Glomerular visceral epithelial cell (primary cell): ENCODE measurements at regions not wholly inside any gene's neighbourhood (a gene's known extent, or its start where the extent isn't known, plus 50 kb on each side); places are given as distances from the start of the nearest gene placed in this dataset.

ENCODE experiments used
- DNase-seq: peaks from one replicate; pipeline ENCODE4 v3.0.0-alpha.2; 2016; ENCODE audit errors: extremely low spot score

DNA sequence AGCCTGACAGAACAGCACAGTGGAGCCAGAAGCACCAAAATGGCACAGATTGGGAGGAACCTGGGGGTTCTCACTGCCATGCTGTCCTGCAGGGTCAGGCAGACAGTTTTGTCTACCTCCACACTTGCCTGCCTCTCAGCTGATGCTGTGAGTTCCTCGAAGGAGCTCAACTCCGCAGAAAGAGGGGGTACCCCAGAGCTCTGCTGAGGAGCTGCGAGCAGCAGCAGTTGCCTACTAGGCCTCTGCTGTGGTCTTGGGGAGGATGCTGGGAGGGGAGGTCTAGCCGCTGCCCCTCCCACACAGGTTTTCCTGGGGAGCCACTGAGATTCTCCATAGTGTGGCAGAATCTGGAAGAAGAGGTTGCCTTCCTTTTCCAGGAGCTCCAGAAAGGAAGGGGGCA is 192.5 kb downstream of the FOXD2 start:
- no peak for DNase-seq

DNA sequence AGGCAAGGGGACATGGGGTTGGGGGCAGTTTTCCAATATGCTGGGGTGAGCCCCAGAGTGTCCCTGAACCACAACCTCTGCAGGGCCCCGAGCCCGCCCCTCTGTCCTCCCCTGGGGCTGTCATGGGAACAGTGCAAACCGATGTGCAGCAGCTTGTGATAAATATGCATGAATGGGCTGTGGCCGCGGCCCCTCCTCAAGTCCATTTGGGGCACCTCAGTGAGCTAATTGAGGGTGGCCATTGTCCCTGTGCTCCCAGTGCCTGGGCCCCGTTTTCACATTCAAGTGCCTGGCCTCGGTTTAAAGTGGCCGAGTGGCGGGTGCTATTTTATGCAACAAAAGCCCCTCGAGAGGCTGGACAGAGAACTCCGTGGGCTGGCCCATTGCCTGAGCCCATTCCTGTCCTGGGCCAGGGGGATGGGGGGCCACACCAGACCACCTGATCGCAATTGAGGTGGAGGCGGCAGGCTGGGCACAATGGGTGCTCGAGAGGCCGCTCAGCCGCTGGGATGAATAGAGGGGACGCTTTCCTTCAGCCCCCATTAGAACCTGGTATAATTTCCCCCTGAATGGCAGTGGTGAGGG is 193.7 kb downstream of the FOXD2 start:
- no peak for DNase-seq

DNA sequence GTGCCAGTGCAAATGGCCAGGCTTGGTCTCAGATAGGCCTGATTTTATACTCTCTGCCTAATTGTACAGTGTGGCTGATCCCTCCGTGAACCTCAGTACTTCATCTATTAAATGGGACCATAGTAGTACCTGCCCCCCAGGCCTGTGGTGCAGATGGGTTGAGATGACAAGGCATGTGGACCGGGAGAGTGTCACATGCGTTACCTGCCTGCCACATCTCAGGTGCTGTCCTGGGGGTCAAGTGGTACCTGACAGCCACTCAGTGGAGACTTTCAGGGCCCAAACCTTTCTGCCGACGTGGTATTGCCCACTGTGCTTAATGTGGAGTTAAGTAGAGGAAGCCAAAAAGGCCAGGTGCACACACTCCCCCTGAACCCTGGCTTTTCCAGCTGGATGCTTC is 197.3 kb downstream of the FOXD2 start:
- DNase-seq, result no peak

DNA sequence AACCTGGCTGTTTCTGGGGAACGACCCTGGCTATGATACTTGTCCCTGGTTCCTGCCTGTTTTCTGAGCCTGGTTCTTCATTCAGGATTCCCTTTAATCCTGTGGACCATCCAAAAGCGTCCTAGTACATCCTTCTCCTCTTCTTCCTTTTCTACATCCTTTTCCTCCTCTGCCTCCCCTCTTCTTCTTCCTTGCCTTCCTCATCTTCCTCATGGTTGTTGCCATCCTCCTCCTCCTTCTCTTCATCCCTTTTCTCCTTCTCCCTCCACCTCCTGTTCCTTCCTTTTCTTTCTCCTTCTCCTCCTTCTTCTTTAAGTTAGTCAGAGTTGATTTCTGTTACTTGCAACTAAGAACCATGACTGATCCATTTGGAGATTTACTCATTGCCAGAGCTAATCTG is 197.8 kb downstream of the FOXD2 start:
- no peak for DNase-seq

DNA sequence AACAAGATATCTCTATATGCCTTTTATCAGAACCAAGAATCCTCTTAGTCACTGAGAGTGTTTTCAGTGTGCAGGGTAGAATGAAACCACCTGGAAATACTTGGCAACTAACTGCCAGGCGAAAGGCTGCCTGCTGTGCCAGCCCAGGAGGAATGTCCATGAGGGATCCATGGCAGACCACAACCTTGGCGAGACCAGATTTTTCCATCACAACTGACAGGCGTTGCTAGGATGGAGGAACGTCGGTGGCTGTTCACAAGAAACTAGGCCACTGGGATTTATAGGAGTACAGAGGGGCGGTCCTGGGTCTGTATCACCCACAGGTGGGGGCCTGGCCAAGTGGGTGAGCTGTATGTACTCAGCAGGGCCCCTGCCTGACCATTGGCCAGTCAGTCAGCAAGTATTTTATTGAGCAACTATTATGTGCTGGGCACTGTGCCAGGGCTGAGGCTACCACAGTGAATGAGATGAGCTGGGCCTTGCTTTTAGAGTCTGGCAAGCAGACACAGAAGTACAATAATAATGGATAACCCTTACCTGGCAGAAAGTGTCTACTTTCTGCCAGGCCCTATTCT is 199.4 kb downstream of the FOXD2 start:
- no peak for DNase-seq

DNA sequence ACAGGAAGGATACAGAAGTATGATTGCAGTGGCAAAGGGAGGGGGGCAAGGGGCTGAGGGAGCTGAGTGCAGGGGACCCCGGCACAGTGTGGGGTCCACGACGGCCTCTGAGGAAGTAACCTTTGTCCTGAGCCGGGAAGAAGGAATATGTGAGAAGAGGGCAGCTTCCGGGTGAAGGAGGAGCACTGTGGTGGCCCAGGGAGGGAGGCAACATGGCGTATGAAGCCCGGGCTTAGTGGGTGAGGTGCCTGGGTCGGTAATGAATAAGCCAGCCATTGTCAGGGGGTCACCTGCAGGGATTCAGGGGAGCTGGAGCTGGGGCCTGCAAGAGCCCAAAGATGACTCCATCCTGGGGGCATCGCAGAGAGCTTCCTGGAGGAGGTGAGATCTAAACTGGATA is 200.4 kb downstream of the FOXD2 start:
- DNase-seq, result no peak

DNA sequence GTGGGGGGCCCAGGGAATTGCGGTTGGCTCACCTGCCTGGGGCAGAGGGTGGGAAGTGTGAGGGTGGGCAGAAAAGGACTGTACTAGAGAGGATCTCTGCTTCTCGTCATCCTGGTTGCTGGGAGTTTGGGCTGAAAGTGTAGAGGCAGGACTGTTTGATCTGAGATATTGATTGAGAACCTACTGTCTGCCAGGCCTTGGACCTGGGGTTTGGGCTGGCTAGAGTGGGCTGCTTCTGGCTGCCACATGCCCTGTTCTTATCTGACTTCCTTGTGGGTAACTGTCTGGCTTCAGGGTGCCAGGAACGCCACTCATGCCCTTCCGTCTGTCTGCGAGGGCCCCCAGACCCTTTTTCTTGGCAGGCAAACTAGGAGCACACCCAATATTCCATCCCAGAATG is 200.9 kb downstream of the FOXD2 start:
- no peak for DNase-seq

DNA sequence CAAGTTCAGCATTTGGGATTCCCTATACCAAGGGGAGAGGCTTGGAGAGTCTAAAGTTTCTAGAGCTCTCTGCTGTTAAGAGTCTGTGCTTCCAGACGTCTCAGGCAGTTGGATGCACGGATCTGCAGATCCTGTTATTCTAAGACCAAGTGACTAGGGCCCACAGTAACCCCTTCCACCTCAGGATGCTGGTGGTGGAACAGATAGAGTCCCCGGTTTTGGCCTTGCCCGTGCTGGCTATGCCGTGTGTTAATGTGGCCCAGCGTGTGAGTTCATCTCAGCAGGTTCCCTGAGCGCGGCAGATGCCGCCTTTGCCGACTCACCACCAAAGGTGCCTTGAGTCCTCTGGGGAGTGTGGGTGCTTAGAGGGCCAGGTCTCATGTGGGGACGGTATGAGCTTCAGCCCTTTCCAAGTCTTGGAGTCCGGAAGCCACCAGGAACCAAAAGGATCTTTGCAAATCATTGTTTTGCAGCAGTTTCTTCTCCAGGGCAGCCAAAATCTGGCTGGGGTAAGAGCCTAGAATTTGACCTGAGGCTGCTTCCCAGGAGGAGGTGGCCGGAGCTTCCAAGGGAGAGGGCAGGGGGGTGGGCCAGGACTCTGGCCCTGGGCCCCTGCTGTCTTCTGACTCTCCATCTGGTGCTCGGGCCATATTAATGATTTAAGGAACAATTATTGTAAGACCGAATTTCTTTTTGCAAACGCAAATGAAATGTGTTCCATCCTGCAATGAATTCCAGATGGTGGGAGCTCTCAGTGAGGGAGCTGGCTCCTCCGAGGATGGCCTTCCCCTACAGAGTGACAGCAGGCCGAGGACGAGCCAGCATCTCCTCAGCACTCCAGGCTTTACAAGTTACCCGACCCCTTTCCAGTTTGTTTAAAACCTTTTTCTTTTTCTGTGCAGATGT is 205.7 kb downstream of the FOXD2 start:
- no peak for DNase-seq

DNA sequence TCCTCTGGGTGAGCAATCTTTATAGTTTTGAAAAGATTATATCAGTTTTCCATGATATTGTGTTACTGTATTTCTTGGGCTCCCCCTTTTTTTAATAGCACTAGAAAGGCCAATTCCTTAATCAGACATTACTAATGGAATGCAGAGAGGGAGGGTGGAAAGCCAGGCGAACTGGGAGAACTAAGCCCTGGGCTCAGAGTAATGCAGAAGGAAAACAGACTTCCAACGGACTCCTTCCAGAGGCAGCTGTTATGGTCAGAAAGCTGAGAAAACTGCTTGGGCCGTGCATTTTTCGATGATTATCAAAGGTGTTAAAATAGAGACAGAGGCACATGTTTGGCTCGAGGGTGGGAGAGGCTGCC is 206.3 kb downstream of the FOXD2 start:
- no peak for DNase-seq

DNA sequence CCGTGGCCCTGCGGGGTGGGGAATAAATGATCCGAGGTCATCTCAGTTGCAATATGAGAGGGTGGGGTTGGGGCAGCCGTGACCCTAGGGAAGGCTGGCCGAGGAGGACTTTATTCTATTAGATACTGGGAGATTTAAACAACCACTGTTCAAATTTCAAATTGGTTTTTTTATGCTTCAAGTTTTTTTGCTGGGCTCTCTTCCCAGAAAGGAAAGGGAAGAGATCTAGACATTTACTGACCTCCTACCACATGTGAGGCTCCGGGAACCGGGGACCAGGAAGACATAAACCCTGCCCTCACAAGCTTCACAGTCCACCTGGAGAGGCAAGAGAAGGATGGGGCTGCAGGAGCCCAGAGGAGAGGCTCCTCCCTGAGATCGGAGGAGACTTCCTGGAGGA is 207.3 kb downstream of the FOXD2 start:
- no peak for DNase-seq

DNA sequence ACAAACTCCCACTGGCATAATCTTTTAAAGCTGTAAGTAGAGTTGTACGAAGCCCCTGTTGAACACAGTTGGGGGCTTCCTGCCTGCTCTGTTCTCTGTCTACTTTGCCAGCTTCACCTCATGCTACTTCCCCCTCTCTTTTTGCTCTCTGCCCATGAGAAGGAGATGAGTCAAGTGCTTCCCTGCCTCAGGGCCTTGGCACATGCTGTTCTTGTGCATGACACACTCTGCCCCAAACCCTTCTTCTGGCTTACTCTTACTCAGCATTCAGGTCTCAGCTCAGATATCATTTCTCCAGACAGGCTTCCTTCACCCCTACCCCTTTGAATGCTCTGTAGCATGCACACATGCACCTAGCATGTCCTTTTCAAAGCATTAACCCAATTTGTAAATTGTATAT is 208.8 kb downstream of the FOXD2 start:
- no peak for DNase-seq

DNA sequence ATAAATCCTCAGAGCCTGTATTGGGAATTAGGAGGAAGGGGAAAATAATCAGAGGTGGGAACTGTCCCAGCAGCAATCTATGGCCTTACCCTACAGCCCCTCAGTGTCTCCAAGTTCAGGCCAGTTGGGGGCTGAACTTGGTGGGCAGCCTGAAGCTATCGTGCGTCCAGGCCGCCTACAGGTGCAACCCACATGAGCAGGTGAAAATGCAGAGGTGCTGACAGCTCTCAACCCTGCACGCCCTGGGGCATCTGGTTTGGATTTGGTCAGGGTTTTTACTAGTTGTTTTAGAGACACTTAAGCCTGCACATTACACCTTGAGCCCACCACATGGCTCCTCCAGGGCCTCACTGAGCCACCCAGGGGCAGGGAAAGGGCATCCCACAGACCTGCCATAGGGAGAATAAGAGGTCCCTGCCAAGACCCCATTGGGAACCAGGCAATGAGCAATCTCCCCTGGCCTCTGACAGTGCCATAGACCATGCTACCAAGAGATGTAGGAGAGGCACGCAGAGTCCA is 209.5 kb downstream of the FOXD2 start:
- DNase-seq, result no peak

DNA sequence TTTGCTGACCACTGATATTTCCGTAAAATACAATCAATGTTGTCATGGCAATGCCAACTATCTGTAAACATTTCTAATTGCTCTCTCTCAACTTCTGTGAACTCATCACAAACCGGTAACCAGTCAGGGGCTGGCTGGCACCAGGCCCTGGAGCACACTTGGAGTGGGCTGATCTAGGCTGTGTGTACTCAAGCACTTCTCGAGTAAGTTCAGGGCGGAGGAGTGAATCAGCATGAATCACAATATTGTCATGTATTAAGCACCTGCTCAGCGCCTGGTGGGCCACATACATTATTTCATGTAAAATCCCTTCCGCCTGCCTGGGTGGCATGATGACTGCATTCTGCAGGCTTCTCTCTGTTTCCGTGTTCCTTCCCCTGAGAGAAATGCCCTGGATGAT is 212.4 kb downstream of the FOXD2 start:
- DNase-seq, result peak; percentile 96

DNA sequence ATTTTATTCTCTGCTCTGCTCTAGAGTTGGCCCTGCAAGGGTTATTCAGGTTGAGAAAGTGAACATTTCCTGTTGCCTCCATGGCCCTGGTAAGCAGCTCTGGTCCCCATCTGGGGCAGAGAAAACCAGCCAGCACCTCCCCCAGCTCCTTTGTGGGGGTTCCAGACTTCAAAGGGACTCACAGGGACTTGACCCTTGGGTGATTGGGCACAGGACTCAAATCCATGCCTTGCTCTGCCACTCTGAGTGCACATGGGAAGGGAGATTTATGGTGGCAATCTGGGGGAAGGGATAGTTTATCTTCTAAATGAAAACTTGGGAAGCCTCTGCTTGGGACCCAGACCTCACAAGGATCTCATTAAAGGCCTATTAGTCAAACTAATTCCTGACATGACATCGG is 212.8 kb downstream of the FOXD2 start:
- no peak for DNase-seq

DNA sequence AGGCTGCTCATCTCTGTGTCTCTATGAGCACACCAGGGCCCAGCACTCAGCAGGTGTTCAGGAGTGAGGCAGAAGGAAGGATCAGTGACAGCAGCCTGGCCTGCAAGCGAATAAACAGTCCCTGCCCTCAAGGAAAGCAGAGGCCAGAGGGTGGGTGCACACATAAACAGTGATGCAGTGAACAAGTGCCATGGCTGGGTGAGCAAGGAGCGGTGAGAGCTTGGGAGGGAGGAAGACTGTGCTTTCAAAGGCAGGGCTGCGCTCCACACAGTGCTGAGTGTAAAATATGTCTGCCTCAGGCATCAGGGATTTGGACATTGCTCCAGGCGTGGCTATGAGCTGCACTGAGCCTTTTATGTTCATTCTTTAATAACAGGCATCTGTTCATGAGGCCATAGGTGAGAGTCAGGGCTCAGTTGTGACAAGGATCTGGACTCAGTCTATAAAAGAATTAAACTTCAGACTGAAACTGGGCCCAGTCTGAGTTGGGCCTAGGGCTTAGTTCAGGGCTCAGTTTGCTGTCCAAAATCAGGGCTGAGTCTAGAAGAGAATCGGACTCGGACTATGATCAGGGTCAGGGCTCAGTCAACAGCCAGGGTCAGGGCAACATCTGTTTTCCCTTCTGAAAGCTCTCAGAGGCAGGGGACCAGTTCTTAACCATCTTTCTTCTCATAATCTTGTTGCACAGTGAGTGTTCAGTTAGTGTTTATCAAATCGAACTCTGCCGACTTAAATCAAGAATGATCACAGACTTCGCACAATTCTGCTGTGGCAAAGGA is 213.7 kb downstream of the FOXD2 start:
- no peak for DNase-seq

DNA sequence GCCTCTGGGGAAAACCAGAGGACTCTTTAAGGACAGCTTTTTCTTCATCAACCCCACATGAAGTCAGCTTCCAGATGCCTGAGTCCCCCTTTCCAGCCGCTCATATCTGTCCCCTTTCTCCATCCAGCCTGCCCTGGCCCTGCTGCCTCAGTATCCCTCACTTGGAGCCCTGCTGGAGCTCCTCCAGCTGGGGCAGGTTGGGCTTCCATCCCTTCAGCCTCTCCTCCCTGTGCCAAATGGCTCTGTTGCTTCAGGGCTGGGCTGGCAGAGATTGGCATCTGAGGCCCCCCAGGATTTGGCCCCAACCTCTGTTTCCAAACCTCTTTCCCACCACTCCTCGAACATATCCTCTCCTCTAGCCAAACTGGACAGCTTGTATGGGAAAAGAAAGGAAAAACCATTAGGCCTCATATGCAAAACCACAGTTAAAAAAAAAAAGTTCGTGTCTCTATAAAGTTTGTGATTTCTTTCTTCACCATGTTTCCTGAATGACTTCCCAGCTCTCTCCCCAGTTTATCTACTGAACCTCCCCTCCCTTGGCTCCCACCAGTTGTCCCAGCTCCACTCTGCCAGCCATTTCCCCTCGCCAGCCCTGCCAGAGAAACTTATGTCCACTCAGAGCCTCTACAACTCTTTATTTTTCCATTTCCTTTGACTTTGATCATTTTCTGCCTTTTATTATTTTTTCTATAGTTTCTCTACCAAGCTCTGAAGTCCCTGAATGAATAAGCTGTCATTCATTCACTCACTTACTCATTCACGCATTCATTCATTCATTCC is 217.9 kb downstream of the FOXD2 start:
- DNase-seq, result no peak

DNA sequence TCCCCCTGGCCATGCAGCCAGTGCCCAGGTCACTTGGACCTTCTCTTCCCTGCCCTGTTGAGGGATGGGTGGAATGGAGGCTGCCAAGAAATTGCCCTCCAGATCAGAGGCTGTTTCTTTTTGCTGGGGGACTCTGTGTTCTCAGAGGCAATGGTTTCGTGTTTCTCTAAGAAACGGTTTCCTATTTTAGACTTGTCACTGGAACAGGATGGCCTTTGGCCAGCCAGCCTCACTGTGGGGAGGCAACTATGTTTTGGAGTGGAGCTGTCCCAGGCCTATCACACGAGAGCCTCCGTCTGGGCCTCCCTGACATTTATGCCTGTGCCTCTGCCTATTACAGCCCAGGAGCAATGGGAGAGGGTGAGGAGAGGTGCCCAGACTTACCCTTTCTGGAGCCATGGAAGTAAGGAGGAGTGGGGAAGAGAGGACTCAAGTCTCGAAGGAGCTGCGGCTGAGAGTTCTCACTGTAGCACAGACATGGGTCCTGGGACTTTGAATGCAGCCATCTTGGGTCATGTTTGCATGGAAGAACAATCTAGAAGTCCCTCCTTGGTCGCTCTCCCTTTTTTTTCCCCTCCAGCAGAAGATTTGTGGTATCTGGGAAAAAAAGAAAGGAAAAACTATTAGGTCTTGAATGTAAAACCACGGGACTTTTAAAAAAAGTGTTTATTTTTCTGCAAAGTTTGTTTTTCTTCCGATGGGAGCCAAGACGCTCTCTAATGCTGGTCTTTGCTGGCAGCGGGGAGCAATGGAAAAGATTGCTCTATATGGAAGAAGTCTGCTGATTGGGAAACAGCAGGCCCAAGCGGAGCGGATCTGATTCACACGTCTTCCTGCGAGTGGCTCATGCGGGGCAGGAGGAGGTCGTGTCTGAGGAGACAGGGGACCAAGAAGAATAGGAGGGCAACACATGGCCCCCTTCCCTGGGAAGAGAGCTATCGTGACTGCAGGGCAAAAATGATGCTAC is 219.2 kb downstream of the FOXD2 start:
- DNase-seq, result no peak

DNA sequence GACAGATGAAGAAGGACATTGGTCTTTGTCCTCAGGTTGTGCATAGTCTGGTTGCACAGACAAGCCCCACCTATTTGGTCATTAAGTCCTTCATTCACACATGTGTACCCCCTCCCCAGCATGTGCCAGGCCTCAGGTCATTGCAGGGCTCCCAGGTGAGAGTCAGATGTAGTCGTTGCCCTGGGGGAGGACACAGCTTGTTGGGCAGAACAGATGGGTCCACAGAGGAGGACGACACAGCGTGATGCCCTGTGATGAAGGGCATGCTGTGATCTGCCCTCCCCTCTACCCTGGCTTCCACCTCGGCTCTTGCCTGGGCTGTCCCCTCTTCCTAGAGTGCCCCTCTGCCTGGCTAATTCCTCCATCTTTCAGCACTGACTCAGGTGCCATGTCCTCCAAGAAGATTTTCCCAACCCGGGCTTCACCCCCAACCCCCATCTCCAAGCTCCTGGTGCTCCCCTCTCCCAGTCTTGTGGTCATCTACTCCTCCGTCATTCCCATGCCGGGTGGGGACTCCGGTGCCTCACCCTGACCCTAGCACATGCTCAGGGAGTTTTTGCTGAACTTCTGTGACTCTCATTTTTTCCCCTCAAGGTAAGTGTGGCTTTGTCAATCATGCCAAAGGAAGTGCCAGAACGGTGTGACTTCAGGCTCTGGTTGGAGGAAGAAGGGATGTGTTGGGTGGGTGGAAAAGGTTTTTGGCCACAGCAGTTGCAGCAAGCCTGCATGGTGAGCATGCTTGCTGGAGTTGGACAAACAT is 220.5 kb downstream of the FOXD2 start:
- no peak for DNase-seq

DNA sequence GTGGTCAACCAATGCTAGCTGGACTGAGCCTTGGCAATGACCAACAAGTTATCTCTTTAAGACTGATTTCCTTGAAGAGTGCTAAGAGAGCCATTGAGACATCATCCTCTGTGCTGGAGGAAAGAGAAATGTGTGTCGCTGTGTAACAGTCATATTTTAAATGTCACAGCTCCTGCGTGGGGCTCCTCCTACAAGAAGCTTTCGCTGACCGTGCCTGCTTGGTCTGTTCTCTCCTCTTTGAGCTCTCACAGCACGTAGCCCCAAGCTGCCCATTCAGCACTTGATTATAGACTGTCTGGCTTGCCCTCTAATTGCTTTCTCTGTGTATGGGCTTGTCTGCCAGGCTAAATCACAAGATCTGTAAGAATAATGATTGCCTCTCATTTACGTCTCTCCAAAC is 221.3 kb downstream of the FOXD2 start:
- DNase-seq, result no peak

DNA sequence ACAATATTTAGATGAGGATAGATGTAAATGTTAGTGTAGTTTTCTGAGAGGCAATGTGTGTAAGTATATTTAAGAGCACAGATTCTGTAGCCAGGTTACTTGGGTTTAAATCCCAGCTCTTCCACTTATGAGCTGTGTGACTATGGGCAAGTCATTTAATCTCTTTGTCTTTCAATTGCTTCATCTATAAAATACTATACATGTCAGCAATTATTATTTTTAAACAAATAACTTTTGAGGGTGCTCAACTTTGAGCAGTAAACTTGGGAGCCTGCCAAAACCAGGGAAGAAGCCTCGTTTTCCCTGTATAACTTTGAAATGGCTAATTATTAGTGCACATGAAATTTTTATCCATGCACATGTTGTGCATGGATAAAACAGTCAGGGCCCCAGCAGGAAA is 222.8 kb downstream of the FOXD2 start:
- no peak for DNase-seq
